ENCODE measurements at regions not wholly inside any gene's neighbourhood (a gene's known extent, or its start where the extent isn't known, plus 50 kb on each side); places are given as distances from the start of the nearest gene placed in this dataset.

- no peak for TF ChIP-seq GATA1 (IDR thresholded peaks at IDR 0.05; ENCODE audit: low read depth, low read length)
- no peak for TF ChIP-seq POLR2A (IDR thresholded peaks at IDR 0.05; ENCODE audit: low read length)
- no peak for DNase-seq
Measured at GRCh38 chr18:64276311-64277090, 127.6 kb upstream of the LINC00305 start.

- no peak for TF ChIP-seq POLR2A (IDR thresholded peaks at IDR 0.05; ENCODE audit: low read length)
- DNase-seq: no peak
Measured at GRCh38 chr18:64275593-64276300, 126.9 kb upstream of the LINC00305 start.

- TF ChIP-seq POLR2A (IDR thresholded peaks at IDR 0.05; ENCODE audit: low read length): no peak
- TF ChIP-seq GATA1 (IDR thresholded peaks at IDR 0.05; ENCODE audit: low read depth, low read length): no peak
- no peak for DNase-seq
Measured at GRCh38 chr18:64273724-64274123, 124.8 kb upstream of the LINC00305 start.

- no peak for DNase-seq
- no peak for TF ChIP-seq GATA1 (IDR thresholded peaks at IDR 0.05; ENCODE audit: low read depth, low read length)
- no peak for TF ChIP-seq POLR2A (IDR thresholded peaks at IDR 0.05; ENCODE audit: low read length)
Measured at GRCh38 chr18:64271975-64272659, 123.2 kb upstream of the LINC00305 start.

GRCh38 chr18:64271246-64271645 is 122.4 kb upstream of the LINC00305 start:
- no peak for TF ChIP-seq GATA1 (IDR thresholded peaks at IDR 0.05; ENCODE audit: low read depth, low read length)
- TF ChIP-seq POLR2A (IDR thresholded peaks at IDR 0.05; ENCODE audit: low read length): no peak
- DNase-seq: no peak

- TF ChIP-seq POLR2A (IDR thresholded peaks at IDR 0.05; ENCODE audit: low read length) (no peak), GATA1 (IDR thresholded peaks at IDR 0.05; ENCODE audit: low read depth, low read length) (no peak)
Measured at GRCh38 chr18:64270608-64271007, 121.7 kb upstream of the LINC00305 start.

GRCh38 chr18:64270121-64270520 is 121.2 kb upstream of the LINC00305 start:
- no peak for DNase-seq
- TF ChIP-seq GATA1 (IDR thresholded peaks at IDR 0.05; ENCODE audit: low read depth, low read length) (no peak), POLR2A (IDR thresholded peaks at IDR 0.05; ENCODE audit: low read length) (no peak)

More at GRCh38 chr18:64270608-64271007, 121.7 kb upstream of the LINC00305 start:
- no peak for DNase-seq

GRCh38 chr18:64264171-64264570 is 115.3 kb upstream of the LINC00305 start:
- DNase-seq: no peak
- TF ChIP-seq GATA1 (IDR thresholded peaks at IDR 0.05; ENCODE audit: low read depth, low read length): no peak
- no peak for TF ChIP-seq POLR2A (IDR thresholded peaks at IDR 0.05; ENCODE audit: low read length)

GRCh38 chr18:64260810-64261209 is 111.9 kb upstream of the LINC00305 start:
- no peak for DNase-seq
- TF ChIP-seq POLR2A (IDR thresholded peaks at IDR 0.05; ENCODE audit: low read length) (no peak), GATA1 (IDR thresholded peaks at IDR 0.05; ENCODE audit: low read depth, low read length) (no peak)

- no peak for DNase-seq
- TF ChIP-seq GATA1 (IDR thresholded peaks at IDR 0.05; ENCODE audit: low read depth, low read length): no peak
- TF ChIP-seq POLR2A (IDR thresholded peaks at IDR 0.05; ENCODE audit: low read length): no peak
Measured at GRCh38 chr18:64259871-64260270, 111.0 kb upstream of the LINC00305 start.

- no peak for DNase-seq
- TF ChIP-seq POLR2A (IDR thresholded peaks at IDR 0.05; ENCODE audit: low read length) (no peak), GATA1 (IDR thresholded peaks at IDR 0.05; ENCODE audit: low read depth, low read length) (no peak)
Measured at GRCh38 chr18:64258111-64258650, 109.3 kb upstream of the LINC00305 start.

- DNase-seq: no peak
- no peak for TF ChIP-seq POLR2A (IDR thresholded peaks at IDR 0.05; ENCODE audit: low read length)
- no peak for TF ChIP-seq GATA1 (IDR thresholded peaks at IDR 0.05; ENCODE audit: low read depth, low read length)
Measured at GRCh38 chr18:64254399-64255093, 105.7 kb upstream of the LINC00305 start.

- DNase-seq: no peak
- TF ChIP-seq POLR2A (IDR thresholded peaks at IDR 0.05; ENCODE audit: low read length): no peak
- no peak for TF ChIP-seq GATA1 (IDR thresholded peaks at IDR 0.05; ENCODE audit: low read depth, low read length)
Measured at GRCh38 chr18:64253873-64254272, 105.0 kb upstream of the LINC00305 start.
